ENCODE measurements at regions not wholly inside any gene's neighbourhood (a gene's known extent, or its start where the extent isn't known, plus 50 kb on each side); places are given as distances from the start of the nearest gene placed in this dataset.

DNA sequence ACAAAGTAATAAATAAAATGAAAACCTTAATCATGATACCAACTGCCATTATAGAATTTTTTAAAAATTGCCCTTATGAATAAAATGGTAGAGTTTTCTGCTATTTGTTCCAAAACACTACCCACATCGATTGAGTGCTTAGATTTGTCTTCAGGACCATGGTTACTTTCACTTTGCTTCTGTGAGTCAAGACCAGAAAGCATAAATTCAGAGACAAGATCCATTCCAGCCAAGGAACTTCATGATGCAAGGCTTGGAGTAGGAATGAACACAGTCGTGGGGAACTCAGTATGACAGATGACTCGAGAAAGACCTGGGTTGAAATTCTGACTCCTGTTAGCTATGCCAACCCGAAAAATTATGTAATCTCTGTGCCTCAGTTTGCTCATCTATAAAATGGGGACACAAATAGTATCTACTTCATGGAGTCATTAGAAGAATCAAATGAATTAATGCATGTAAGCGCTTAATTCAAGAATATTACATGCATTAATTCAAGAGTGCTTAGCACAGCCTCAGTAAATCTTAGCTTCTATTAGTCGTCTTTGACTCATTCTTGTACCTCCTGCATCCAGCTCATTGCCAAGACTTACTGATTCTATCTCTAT is 72.5 kb upstream of the MYLIP start (continued):
- TF ChIP-seq RCOR1 (conservative IDR thresholded peaks at IDR 0.05; ENCODE audit: low read depth, low read length), result no peak
- no peak for TF ChIP-seq ZNF217 (IDR thresholded peaks at IDR 0.05)
- TF ChIP-seq ZNF24 (IDR thresholded peaks at IDR 0.05), result no peak
- no peak for TF ChIP-seq NBN (IDR thresholded peaks at IDR 0.05)
- TF ChIP-seq TCF3 (IDR thresholded peaks at IDR 0.05; ENCODE audit: borderline replicate concordance, insufficient read depth, low read depth, low read length), result no peak

DNA sequence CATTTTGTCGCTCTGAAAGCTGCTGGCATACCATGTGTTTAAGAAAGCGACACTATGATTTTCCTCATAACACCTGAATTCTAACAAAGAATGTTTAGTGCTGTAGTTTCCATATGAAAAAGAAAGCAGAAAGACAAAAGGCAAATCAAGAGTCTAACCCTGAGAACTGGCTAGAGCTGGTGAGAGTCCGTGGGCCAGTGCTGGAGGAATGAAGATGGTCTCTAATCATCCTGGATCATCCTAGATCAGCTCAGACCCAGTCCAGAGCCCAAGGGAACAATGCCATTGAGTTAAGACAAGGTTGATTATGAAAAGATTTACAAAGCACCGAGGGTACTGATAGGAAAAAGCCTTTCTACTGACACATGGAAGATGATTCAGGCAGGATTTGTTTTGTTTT is 73.0 kb upstream of the MYLIP start:
- in situ Hi-C loops (cut with MboI) (no loop called here), intact Hi-C loops (cut with micrococcal nuclease; ENCODE audit: unreplicated experiment) (no loop called here)
- TF ChIP-seq ZNF274 (IDR thresholded peaks at IDR 0.05; ENCODE audit: insufficient read depth, insufficient read length) (no peak), SIX5 (IDR thresholded peaks at IDR 0.05; ENCODE audit: low read depth, low read length, severe bottlenecking) (no peak), MYB (IDR thresholded peaks at IDR 0.05; ENCODE audit: borderline replicate concordance, low read depth, low read length) (no peak)
- TF ChIP-seq, protein P1, sequence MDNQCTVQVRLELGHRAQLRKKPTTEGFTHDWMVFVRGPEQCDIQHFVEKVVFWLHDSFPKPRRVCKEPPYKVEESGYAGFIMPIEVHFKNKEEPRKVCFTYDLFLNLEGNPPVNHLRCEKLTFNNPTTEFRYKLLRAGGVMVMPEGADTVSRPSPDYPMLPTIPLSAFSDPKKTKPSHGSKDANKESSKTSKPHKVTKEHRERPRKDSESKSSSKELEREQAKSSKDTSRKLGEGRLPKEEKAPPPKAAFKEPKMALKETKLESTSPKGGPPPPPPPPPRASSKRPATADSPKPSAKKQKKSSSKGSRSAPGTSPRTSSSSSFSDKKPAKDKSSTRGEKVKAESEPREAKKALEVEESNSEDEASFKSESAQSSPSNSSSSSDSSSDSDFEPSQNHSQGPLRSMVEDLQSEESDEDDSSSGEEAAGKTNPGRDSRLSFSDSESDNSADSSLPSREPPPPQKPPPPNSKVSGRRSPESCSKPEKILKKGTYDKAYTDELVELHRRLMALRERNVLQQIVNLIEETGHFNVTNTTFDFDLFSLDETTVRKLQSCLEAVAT (IDR thresholded peaks at IDR 0.05), result no peak
- ATAC-seq (no peak), DNase-seq (ENCODE audit: low read depth, low spot score) (no peak), FAIRE-seq (peak; percentile 27)
- no TSS peak for BruUV-seq (replicated peaks)
- H3K4me1 ChIP-seq (ENCODE audit: control insufficient read depth, insufficient read depth, low read length), result no peaks in the 10 kb centered on the region
- H3K4me2 ChIP-seq (ENCODE audit: control insufficient read depth, insufficient read depth), result 0 out of 2 replicates have a peak overlapping the region, but pooled peaks have one; percentile 35
- 73% methylated on average over 4 of the region's 4 CpGs for WGBS (ENCODE audit: insufficient coverage, insufficient replicate concordance, low lambda C conversion rate, missing lambda C conversion rate)
- ChIA-PET POLR2A (interaction anchor here (0.8 to 1.7 kb wide), 3 partner anchors 12 to 30 kb away, joined by 3 to 4 read pairs (median 3); no protein-coding TSS in a partner anchor), CTCF (no interaction called here), SMC1A (ENCODE audit: uncharacterized antibody, unreplicated experiment) (interaction anchor here (1.0 to 1.8 kb wide), 6 partner anchors 12 to 63 kb away, joined by 3 to 6 read pairs (median 4); no protein-coding TSS in a partner anchor), RAD21 (ENCODE audit: unreplicated experiment) (interaction anchor here (1.4 kb wide), 1 partner anchor 212 kb away, joined by 3 read pairs; no protein-coding TSS in a partner anchor)
- no peak overlapping the region for H3K9ac ChIP-seq (ENCODE audit: control insufficient read depth, insufficient read depth, low read length)
- peak overlapping the region; percentile 25 for H2AFZ ChIP-seq (ENCODE audit: control insufficient read depth, low read depth, low read length)
- no peak overlapping the region for H3K4me3 ChIP-seq
- H4K20me1 ChIP-seq (ENCODE audit: control insufficient read depth, insufficient read depth), result no peaks in the 10 kb centered on the region
- no peak overlapping the region for H3K27ac ChIP-seq (ENCODE audit: control insufficient read depth, insufficient read depth)
- no peaks in the 10 kb centered on the region for H3K9me3 ChIP-seq (replicated peaks; ENCODE audit: control insufficient read depth, insufficient read depth, low read length)
- no peaks in the 10 kb centered on the region for H3K27me3 ChIP-seq (replicated peaks in 1 of 2; ENCODE audit: control insufficient read depth in 2 of 2, insufficient read depth in 2 of 2, low read length in 1 of 2)
- H3K79me2 ChIP-seq (ENCODE audit: control insufficient read depth, insufficient read depth, low read length), result no peaks in the 10 kb centered on the region
- no peaks in the 10 kb centered on the region for H3K36me3 ChIP-seq (ENCODE audit: control insufficient read depth in 2 of 2, insufficient read depth in 2 of 2, low read length in 1 of 2)

Data from GM12878 (cell line).